DMS79 treated with DMSO at 0.1 percent for 48 hours (cell line): ENCODE measurements at regions not wholly inside any gene's neighbourhood (a gene's known extent, or its start where the extent isn't known, plus 50 kb on each side); places are given as distances from the start of the nearest gene placed in this dataset.

ENCODE experiments used
- DNase-seq: peaks from one replicate; lab custom pipeline; 2025; lab: John Stamatoyannopoulos, UW

DNA sequence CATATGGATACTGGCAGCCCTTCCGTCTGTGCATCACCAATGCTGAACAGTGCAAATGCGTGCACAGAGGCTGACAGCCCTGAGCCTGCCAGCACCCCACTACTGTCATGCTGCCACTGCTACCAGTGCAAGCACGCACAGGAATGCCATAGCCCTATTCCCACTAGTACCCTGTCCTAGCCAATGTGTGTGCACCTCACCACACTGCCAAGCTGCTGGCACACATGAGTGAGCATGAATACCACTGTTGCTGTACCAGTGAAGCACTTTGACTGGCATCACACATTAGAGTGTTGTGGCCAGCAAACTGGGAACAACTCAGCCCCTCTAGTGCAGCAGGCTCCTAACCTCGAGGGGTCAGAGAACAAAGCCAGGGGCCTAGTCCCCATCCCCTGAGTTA is 102.9 kb upstream of the PCDH10 start:
- no peak for DNase-seq

DNA sequence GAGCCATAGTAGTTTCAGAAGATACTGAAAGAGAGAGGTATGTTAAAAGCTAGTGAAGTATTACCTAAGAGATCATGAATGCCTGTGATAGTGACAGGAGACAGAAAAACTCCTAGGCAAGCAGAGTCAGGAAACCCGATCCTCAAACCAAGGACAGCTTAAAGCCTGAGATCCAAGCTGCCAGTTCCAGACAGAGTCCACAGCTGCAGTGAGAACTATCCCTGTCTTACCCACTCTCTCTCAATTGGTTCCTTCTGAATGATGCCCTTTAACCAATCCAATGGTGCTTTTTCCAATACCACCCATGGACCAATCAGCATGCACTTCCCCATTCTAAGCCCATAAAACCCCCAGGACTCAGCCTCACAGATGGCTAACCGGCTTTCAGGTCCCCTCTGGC is 90.4 kb upstream of the PCDH10 start:
- no peak for DNase-seq

DNA sequence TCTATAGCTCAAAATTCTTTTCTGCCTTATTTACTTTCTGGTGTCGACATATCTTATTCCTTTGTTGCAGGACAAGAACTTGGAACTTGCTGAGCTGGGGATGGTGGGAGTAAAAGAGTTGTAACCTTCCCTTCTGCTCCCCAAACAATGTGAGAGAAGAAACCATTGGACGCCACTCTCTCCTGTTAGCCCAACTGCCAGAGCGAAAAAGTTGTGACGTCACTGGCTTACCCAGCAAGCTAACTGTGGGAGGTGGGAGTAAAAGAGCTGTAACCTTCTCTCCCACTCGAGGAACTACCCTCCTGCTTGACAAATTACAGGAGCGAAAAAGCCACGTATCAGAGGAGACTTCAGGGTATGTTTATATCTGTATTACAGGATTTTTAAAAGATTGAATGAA is 90.0 kb upstream of the PCDH10 start:
- no peak for DNase-seq

DNA sequence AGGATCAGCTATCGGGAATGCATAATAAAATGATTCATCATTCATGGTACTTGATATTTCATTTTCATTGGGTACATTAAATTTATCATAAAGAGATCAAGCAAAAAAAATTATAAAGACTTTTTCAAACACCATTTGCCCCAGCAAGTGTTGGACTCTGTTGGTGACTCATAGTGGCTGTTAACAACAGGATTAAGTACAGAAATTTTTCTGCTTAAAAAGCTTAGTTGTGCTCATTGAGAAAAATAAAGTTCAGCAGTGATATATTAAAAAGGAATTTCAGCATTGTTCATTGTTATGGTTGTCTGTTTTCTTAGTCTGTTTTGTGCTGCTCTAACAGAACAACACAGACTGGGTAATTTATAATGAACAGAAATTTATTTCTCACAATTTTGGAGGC is 86.2 kb upstream of the PCDH10 start:
- DNase-seq = no peak

DNA sequence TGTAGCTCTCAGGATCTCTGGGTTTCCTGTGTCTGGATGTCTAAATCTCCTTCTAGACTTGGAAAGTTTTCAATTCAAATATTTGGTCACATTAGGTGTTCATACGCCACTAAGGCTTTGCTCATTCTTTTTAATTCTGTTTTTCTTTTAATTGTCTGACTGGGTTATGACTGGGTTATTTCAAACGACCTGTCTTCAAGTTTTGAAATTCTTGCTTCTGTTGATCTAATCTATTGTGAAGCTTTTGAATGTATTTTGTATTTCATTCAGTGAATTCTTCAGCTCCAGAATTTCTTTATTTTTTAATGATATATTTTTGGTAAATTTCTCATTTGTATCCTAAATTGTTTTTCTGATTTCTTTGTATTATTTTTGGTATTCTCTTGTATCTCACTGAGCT is 81.0 kb upstream of the PCDH10 start:
- no peak for DNase-seq

DNA sequence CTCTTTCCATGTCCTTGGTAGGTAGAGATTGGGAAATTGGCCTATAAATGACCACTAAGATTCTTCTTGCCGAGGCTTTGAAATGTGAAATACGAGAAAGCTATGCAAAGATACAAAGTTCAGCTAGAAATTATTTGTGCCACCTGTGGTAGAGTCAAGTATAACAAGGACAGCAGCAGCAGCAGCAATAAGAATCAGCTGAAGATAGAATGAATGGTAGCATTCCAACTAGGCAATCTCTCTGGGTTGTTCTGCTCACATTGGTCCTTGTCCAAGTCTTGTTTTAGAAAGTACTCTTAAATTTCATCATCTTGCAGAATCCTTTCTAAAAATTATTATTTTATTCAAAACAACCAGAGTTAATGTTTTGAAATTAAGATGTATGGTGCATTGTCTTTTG is 67.8 kb upstream of the PCDH10 start:
- no peak for DNase-seq

DNA sequence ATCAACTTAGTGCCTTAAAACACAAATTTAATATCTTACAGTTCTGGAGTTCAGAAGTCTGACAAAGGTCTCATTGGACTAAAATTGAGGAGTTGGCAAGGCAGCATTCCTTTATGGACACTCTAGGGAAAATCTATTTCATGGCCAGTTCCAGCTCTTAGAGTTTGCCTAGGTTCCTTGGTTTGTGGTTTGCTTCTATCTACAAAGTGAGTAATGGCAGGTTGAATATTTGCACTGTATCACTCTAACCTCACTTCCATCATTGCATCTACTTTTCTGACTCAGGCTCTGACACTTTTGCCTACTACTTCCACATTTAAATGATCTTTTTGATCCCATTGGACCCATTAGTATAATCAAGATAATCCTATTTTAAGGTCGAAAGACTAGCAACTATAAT is 64.7 kb upstream of the PCDH10 start:
- no peak for DNase-seq

DNA sequence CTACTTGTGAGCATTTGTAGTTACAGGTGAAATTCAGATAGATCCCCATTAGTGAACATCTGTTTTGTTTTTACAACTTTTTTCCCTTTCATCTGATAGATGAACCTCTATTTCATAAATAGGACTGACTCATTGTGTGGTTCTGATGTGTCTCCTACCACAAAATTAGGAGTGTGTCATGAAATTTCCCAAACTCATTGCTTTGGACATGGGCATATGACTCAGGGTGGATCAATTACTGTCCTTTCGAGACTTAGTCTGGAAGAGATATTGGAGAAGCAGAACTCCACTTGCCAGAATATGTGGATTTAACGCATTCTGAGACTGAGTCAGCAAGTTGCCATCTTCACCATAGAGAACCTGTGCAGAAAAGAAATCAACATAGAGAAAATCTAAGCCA is 53.5 kb upstream of the PCDH10 start:
- DNase-seq = no peak

DNA sequence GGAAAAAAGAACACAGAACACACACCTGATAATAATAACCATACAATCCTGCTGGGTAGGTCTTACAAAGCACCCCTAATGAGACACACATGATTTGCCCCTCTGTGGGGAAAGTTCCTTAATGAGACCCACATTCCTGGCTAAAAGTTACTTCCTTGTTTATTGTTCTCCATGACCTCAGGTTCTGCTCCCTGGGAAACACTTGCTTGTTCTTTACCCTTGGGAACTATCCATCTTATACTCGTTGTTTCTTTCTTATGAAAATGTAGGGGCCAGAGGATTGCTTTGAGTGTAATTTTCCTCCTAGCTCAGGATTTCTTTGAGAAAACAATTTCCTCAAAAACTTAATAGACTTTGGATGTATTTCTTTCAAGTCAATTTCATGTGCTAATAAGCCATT is 52.1 kb upstream of the PCDH10 start:
- DNase-seq = no peak
